ENCODE measurements at regions not wholly inside any gene's neighbourhood (a gene's known extent, or its start where the extent isn't known, plus 50 kb on each side); places are given as distances from the start of the nearest gene placed in this dataset.
"Not testable (repeated sequence)": the region's sequence is repeated elsewhere in the genome, so short reads cannot be mapped to it uniquely, and the experiment has no call there.

- 89 to 100% methylated on average over 1 to 5 of the region's 17 CpGs; no CpG with 5 or more reads in 8 of the 10 experiments for WGBS, 10 experiments
- Histone ChIP-seq H3K4me1 (replicated peaks in 1 of 2) (peaks cover 0 to 8% of the 10 kb centered on the region in 2 donors), H3K27ac (no peak overlapping the region), H3K4me3 (no peak overlapping the region)
- ATAC-seq (replicated peaks in 6 of 8), result peak in 2 of 8 experiments; percentile 11 to 18
- in situ Hi-C loops (cut with MboI; ENCODE audit: low pct_unique_long_range_greater_than_20kb in 2 of 9, low sequenced_read_pairs in 9 of 9, unreplicated experiment in 9 of 9), result no loop called here
Observed at GRCh38 chr5:1660001-1660400, 136.2 kb upstream of the LPCAT1 start.

- in situ Hi-C loops (cut with MboI; ENCODE audit: low pct_unique_long_range_greater_than_20kb in 2 of 9, low sequenced_read_pairs in 9 of 9, unreplicated experiment in 9 of 9), result loop anchor here in 1 of 9 experiments (10.0 kb wide), 1 partner anchor 715 kb away; no protein-coding TSS in a partner anchor
- WGBS, 10 experiments, result 0 to 86% (median 71%) methylated on average over 1 to 11 of the region's 23 CpGs; no CpG with 5 or more reads in 1 of the 10 experiments
- ATAC-seq (replicated peaks in 6 of 8), result peak in 1 of 8 experiments; percentile 2
Observed at GRCh38 chr5:1659100-1659981, 135.6 kb upstream of the LPCAT1 start.

GRCh38 chr5:1658665-1659064 is 134.9 kb upstream of the LPCAT1 start:
- in situ Hi-C loops (cut with MboI; ENCODE audit: low pct_unique_long_range_greater_than_20kb in 2 of 9, low sequenced_read_pairs in 9 of 9, unreplicated experiment in 9 of 9), result loop anchor here in 1 of 9 experiments (10.0 kb wide), 1 partner anchor 714 kb away; no protein-coding TSS in a partner anchor
- 10 to 67% (median 53%) methylated on average over 1 to 14 of the region's 14 CpGs for WGBS, 10 experiments
- Histone ChIP-seq H3K27ac (no peak overlapping the region), H3K4me1 (replicated peaks in 1 of 2) (peaks cover 0 to 8% of the 10 kb centered on the region in 2 donors), H3K4me3 (no peak overlapping the region)
- no peak for ATAC-seq (replicated peaks in 6 of 8)

More at GRCh38 chr5:1659100-1659981, 135.6 kb upstream of the LPCAT1 start:
- H3K4me1 ChIP-seq (replicated peaks in 1 of 2), result peaks cover 0 to 8% of the 10 kb centered on the region in 2 donors
- H3K27ac ChIP-seq, result no peak overlapping the region
- H3K4me3 ChIP-seq, result no peak overlapping the region

- WGBS, 10 experiments, result 19 to 83% (median 58%) methylated on average over 1 to 6 of the region's 16 CpGs; no CpG with 5 or more reads in 4 of the 10 experiments
- Histone ChIP-seq H3K4me3 (no peak overlapping the region), H3K4me1 (replicated peaks in 1 of 2) (peaks cover 5 to 8% of the 10 kb centered on the region in 2 donors), H3K27ac (no peak overlapping the region)
- in situ Hi-C loops (cut with MboI; ENCODE audit: low pct_unique_long_range_greater_than_20kb in 2 of 9, low sequenced_read_pairs in 9 of 9, unreplicated experiment in 9 of 9), result loop anchor here in 1 of 9 experiments (10.0 kb wide), 1 partner anchor 712 kb away; no protein-coding TSS in a partner anchor
- ATAC-seq (replicated peaks in 6 of 8), result no peak
Observed at GRCh38 chr5:1657161-1657741, 133.5 kb upstream of the LPCAT1 start.

GRCh38 chr5:1656271-1656975 is 132.7 kb upstream of the LPCAT1 start:
- Histone ChIP-seq H3K4me1 (replicated peaks in 1 of 2) (peaks cover 5 to 8% of the 10 kb centered on the region in 2 donors), H3K4me3 (no peak overlapping the region), H3K27ac (no peak overlapping the region)
- ATAC-seq (replicated peaks in 6 of 8), result no peak
- 61 to 100% (median 87%) methylated on average over 1 to 17 of the region's 17 CpGs; no CpG with 5 or more reads in 1 of the 10 experiments for WGBS, 10 experiments
- in situ Hi-C loops (cut with MboI; ENCODE audit: low pct_unique_long_range_greater_than_20kb in 2 of 9, low sequenced_read_pairs in 9 of 9, unreplicated experiment in 9 of 9), result loop anchor here in 1 of 9 experiments (10.0 kb wide), 1 partner anchor 712 kb away; no protein-coding TSS in a partner anchor

- no peak for ATAC-seq (replicated peaks in 6 of 8)
- Histone ChIP-seq H3K4me1 (replicated peaks in 1 of 2) (peaks cover 5 to 8% of the 10 kb centered on the region in 2 donors), H3K27ac (no peak overlapping the region), H3K4me3 (no peak overlapping the region)
- in situ Hi-C loops (cut with MboI; ENCODE audit: low pct_unique_long_range_greater_than_20kb in 2 of 9, low sequenced_read_pairs in 9 of 9, unreplicated experiment in 9 of 9), result loop anchor here in 1 of 9 experiments (10.0 kb wide), 1 partner anchor 711 kb away; no protein-coding TSS in a partner anchor
- 60 to 97% methylated on average over 1 to 6 of the region's 27 CpGs; no CpG with 5 or more reads in 8 of the 10 experiments for WGBS, 10 experiments
Observed at GRCh38 chr5:1655496-1656270, 131.9 kb upstream of the LPCAT1 start.

GRCh38 chr5:1654786-1655495 is 131.2 kb upstream of the LPCAT1 start:
- Histone ChIP-seq H3K27ac (no peak overlapping the region), H3K4me3 (no peak overlapping the region), H3K4me1 (replicated peaks in 1 of 2) (peaks cover 5 to 8% of the 10 kb centered on the region in 2 donors)
- no peak for ATAC-seq (replicated peaks in 6 of 8)
- 20 to 100% methylated on average over 1 to 3 of the region's 13 CpGs; no CpG with 5 or more reads in 8 of the 10 experiments for WGBS, 10 experiments
- in situ Hi-C loops (cut with MboI; ENCODE audit: low pct_unique_long_range_greater_than_20kb in 2 of 9, low sequenced_read_pairs in 9 of 9, unreplicated experiment in 9 of 9), result loop anchor here in 1 of 9 experiments (10.0 kb wide), 1 partner anchor 710 kb away; no protein-coding TSS in a partner anchor

- ATAC-seq (replicated peaks in 6 of 8), result peak; percentile 90 to 98 (median 96)
- 7% methylated on average over 3 of the region's 60 CpGs; no CpG with 5 or more reads in 9 of the 10 experiments for WGBS, 10 experiments
- in situ Hi-C loops (cut with MboI; ENCODE audit: low pct_unique_long_range_greater_than_20kb in 2 of 9, low sequenced_read_pairs in 9 of 9, unreplicated experiment in 9 of 9), result loop anchor here in 1 of 9 experiments (10.0 kb wide), 1 partner anchor 709 kb away; no protein-coding TSS in a partner anchor
- H3K4me3 ChIP-seq, result peak overlapping the region in 1 of 5 donors; percentile 6
- not testable (repeated sequence) for H3K27ac ChIP-seq; H3K4me1 ChIP-seq (replicated peaks in 1 of 2)
Observed at GRCh38 chr5:1653698-1654651, 130.2 kb upstream of the LPCAT1 start.

- WGBS, 10 experiments, result 0 to 50% methylated on average over 1 to 9 of the region's 35 CpGs; no CpG with 5 or more reads in 8 of the 10 experiments
- no peak overlapping the region for H3K4me3 ChIP-seq
Observed at GRCh38 chr5:1652873-1653697, 129.3 kb upstream of the LPCAT1 start.

More at GRCh38 chr5:1652873-1653697, 129.3 kb upstream of the LPCAT1 start:
- peak in 7 of 8 experiments; percentile 52 to 73 (median 57) for ATAC-seq (replicated peaks in 6 of 8)
- peaks cover 0 to 5% of the 10 kb centered on the region in 2 donors for H3K4me1 ChIP-seq (replicated peaks in 1 of 2)
- in situ Hi-C loops (cut with MboI; ENCODE audit: low pct_unique_long_range_greater_than_20kb in 2 of 9, low sequenced_read_pairs in 9 of 9, unreplicated experiment in 9 of 9), result loop anchor here in 1 of 9 experiments (10.0 kb wide), 1 partner anchor 708 kb away; no protein-coding TSS in a partner anchor
- no peak overlapping the region for H3K27ac ChIP-seq
